ENCODE measurements at regions not wholly inside any gene's neighbourhood (a gene's known extent, or its start where the extent isn't known, plus 50 kb on each side); places are given as distances from the start of the nearest gene placed in this dataset.

- ChIA-PET CTCF (no interaction called here), POLR2A (no interaction called here)
- no peak for DNase-seq (ENCODE audit: extremely low spot score)
- no peak for TF ChIP-seq ZNF384 (IDR thresholded peaks at IDR 0.05)
- TF ChIP-seq BHLHE40 (IDR thresholded peaks at IDR 0.05; ENCODE audit: borderline replicate concordance) = no peak
- no peak for TF ChIP-seq HDGF (IDR thresholded peaks at IDR 0.05; ENCODE audit: borderline replicate concordance)
- no peak for TF ChIP-seq LEF1 (IDR thresholded peaks at IDR 0.05; ENCODE audit: borderline replicate concordance)
- TF ChIP-seq SP1 (IDR thresholded peaks at IDR 0.05) = no peak
- TF ChIP-seq FOXA1 (IDR thresholded peaks at IDR 0.05) = no peak
- TF ChIP-seq PKNOX1 (IDR thresholded peaks at IDR 0.05) = no peak
- TF ChIP-seq L3MBTL2 (conservative IDR thresholded peaks at IDR 0.05) = no peak
- TF ChIP-seq SUZ12 (IDR thresholded peaks at IDR 0.05) = no peak
- TF ChIP-seq FOXK2 (IDR thresholded peaks at IDR 0.05) = no peak
Measured at GRCh38 chr3:137343283-137343682, 385.5 kb downstream of the IL20RB start.

GRCh38 chr3:137347132-137347531 is 389.3 kb downstream of the IL20RB start:
- ChIA-PET CTCF (no interaction called here), POLR2A (no interaction called here)
- TF ChIP-seq HDGF (IDR thresholded peaks at IDR 0.05; ENCODE audit: borderline replicate concordance) (no peak), LEF1 (IDR thresholded peaks at IDR 0.05; ENCODE audit: borderline replicate concordance) (no peak), FOXA1 (IDR thresholded peaks at IDR 0.05) (no peak), PKNOX1 (IDR thresholded peaks at IDR 0.05) (no peak), FOXK2 (IDR thresholded peaks at IDR 0.05) (no peak), ARNT (IDR thresholded peaks at IDR 0.05) (no peak), ELF4 (IDR thresholded peaks at IDR 0.05) (no peak), SUZ12 (IDR thresholded peaks at IDR 0.05) (no peak), ZNF384 (IDR thresholded peaks at IDR 0.05) (no peak), TARDBP (IDR thresholded peaks at IDR 0.05) (no peak), CTBP1 (IDR thresholded peaks at IDR 0.05; ENCODE audit: borderline replicate concordance) (no peak), FOXM1 (IDR thresholded peaks at IDR 0.05; ENCODE audit: borderline replicate concordance) (no peak), L3MBTL2 (conservative IDR thresholded peaks at IDR 0.05) (no peak), BHLHE40 (IDR thresholded peaks at IDR 0.05; ENCODE audit: borderline replicate concordance) (no peak), NFRKB (IDR thresholded peaks at IDR 0.05) (no peak)
- DNase-seq (ENCODE audit: extremely low spot score) = no peak

- ChIA-PET POLR2A (no interaction called here), CTCF (no interaction called here)
- no peak for TF ChIP-seq PKNOX1 (IDR thresholded peaks at IDR 0.05)
- no peak for TF ChIP-seq LEF1 (IDR thresholded peaks at IDR 0.05; ENCODE audit: borderline replicate concordance)
- no peak for TF ChIP-seq TARDBP (IDR thresholded peaks at IDR 0.05)
- TF ChIP-seq NFRKB (IDR thresholded peaks at IDR 0.05) = no peak
- DNase-seq (ENCODE audit: extremely low spot score) = no peak
Measured at GRCh38 chr3:137347817-137348368, 390.1 kb downstream of the IL20RB start.

- no peak for TF ChIP-seq TARDBP (IDR thresholded peaks at IDR 0.05)
- TF ChIP-seq FOXK2 (IDR thresholded peaks at IDR 0.05) = no peak
- TF ChIP-seq PKNOX1 (IDR thresholded peaks at IDR 0.05) = no peak
- no peak for TF ChIP-seq L3MBTL2 (conservative IDR thresholded peaks at IDR 0.05)
- no peak for TF ChIP-seq FOXM1 (IDR thresholded peaks at IDR 0.05; ENCODE audit: borderline replicate concordance)
- TF ChIP-seq LEF1 (IDR thresholded peaks at IDR 0.05; ENCODE audit: borderline replicate concordance) = no peak
- TF ChIP-seq ZNF384 (IDR thresholded peaks at IDR 0.05) = no peak
- ChIA-PET CTCF (no interaction called here), POLR2A (no interaction called here)
- DNase-seq (ENCODE audit: extremely low spot score) = no peak
Measured at GRCh38 chr3:137348936-137349335, 391.2 kb downstream of the IL20RB start.

DNA sequence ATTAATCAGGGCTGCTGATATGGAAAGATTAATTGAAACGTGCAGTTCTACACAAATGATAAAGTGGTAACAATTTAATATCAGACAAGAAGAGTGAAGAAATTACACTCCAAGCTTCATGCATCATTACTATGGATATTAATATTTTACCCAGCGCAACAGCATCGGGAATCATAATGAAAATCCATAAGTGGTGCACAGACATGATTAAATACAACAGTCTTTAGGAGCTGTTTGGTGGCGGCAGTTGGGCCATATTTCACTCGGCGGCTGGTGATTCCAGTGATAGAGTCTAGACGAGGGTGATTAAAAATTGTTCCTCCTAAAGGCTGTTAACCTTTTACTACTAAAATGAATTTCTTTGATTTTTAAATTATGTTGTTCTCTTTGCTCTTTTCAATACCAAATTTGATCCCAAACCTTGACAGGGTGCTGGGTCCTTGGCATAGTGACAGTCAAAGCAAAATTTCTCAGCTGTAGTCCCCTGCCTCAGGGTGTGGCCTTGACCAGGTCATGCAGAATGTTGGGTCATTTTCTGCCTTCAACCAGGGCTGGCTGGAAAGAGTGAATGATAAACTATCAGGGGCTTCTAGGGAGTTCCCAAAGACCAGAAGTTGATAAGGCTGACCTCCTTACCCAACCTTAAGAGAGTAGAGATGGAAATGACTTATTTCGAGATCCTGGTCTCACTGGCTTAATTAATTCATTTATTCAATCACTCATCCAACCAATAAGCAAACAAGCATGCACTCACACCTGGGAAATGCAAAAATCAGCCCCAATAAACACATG is 392.0 kb downstream of the IL20RB start:
- no peak for DNase-seq (ENCODE audit: extremely low spot score)
- TF ChIP-seq ELF4 (IDR thresholded peaks at IDR 0.05) (no peak), PKNOX1 (IDR thresholded peaks at IDR 0.05) (no peak), FOXK2 (IDR thresholded peaks at IDR 0.05) (no peak), L3MBTL2 (conservative IDR thresholded peaks at IDR 0.05) (no peak), BHLHE40 (IDR thresholded peaks at IDR 0.05; ENCODE audit: borderline replicate concordance) (no peak), SP1 (IDR thresholded peaks at IDR 0.05) (no peak), TARDBP (IDR thresholded peaks at IDR 0.05) (no peak), CTBP1 (IDR thresholded peaks at IDR 0.05; ENCODE audit: borderline replicate concordance) (no peak), HDGF (IDR thresholded peaks at IDR 0.05; ENCODE audit: borderline replicate concordance) (no peak), SUZ12 (IDR thresholded peaks at IDR 0.05) (no peak), FOXA1 (IDR thresholded peaks at IDR 0.05) (no peak)
- CTCF ChIA-PET = no interaction called here
- POLR2A ChIA-PET = no interaction called here

All from HEK293T (cell line).